ENCODE measurements at regions not wholly inside any gene's neighbourhood (a gene's known extent, or its start where the extent isn't known, plus 50 kb on each side); places are given as distances from the start of the nearest gene placed in this dataset.

GRCh38 chr20:39445095-39445494, 483.0 kb downstream of the DHX35 start:
- Mint-ChIP-seq H3K9me3 (peaks cover 0 to 11% of the 10 kb centered on the region in 2 donors), H3K27ac (no peak overlapping the region), H3K4me1 (ENCODE audit: low read depth in 2 of 2) (no peaks in the 10 kb centered on the region), H3K27me3 (no peaks in the 10 kb centered on the region), H3K36me3 (ENCODE audit: insufficient read depth) (no peaks in the 10 kb centered on the region), H3K4me3 (no peak overlapping the region)
- no peak for DNase-seq
- ATAC-seq (replicated peaks): no peak

GRCh38 chr20:39433466-39433865, 471.3 kb downstream of the DHX35 start:
- H3K36me3 Mint-ChIP-seq (ENCODE audit: insufficient read depth): no peaks in the 10 kb centered on the region
- no peak overlapping the region for H3K4me3 Mint-ChIP-seq
- H3K27ac Mint-ChIP-seq: no peak overlapping the region
- DNase-seq (no peak), ATAC-seq (replicated peaks) (no peak)
- no peaks in the 10 kb centered on the region for H3K27me3 Mint-ChIP-seq
- peaks cover 4 to 7% of the 10 kb centered on the region in 2 donors for H3K9me3 Mint-ChIP-seq
- no peaks in the 10 kb centered on the region for H3K4me1 Mint-ChIP-seq (ENCODE audit: low read depth in 2 of 2)

- ATAC-seq (replicated peaks) (no peak), DNase-seq (no peak)
- H3K9me3 Mint-ChIP-seq: peaks cover 3 to 7% of the 10 kb centered on the region in 2 donors
- H3K4me1 Mint-ChIP-seq (ENCODE audit: low read depth in 2 of 2): no peaks in the 10 kb centered on the region
- no peak overlapping the region for H3K4me3 Mint-ChIP-seq
- H3K36me3 Mint-ChIP-seq (ENCODE audit: insufficient read depth): no peaks in the 10 kb centered on the region
- no peak overlapping the region for H3K27ac Mint-ChIP-seq
- no peaks in the 10 kb centered on the region for H3K27me3 Mint-ChIP-seq
These were observed 469.1 kb downstream of the DHX35 start for GRCh38 chr20:39431091-39431880.

GRCh38 chr20:39429726-39430125, 467.6 kb downstream of the DHX35 start:
- Mint-ChIP-seq H3K4me3 (no peak overlapping the region), H3K9me3 (peaks cover 3 to 7% of the 10 kb centered on the region in 2 donors), H3K36me3 (ENCODE audit: insufficient read depth) (no peaks in the 10 kb centered on the region), H3K27me3 (no peaks in the 10 kb centered on the region), H3K27ac (no peak overlapping the region), H3K4me1 (ENCODE audit: low read depth in 2 of 2) (no peaks in the 10 kb centered on the region)
- no peak for ATAC-seq (replicated peaks)
- DNase-seq: no peak

GRCh38 chr20:39424962-39425678, 463.0 kb downstream of the DHX35 start:
- Mint-ChIP-seq H3K4me3 (no peak overlapping the region), H3K9me3 (peaks cover 0 to 1% of the 10 kb centered on the region in 2 donors), H3K36me3 (ENCODE audit: insufficient read depth) (peaks cover 4% of the 10 kb centered on the region), H3K4me1 (ENCODE audit: low read depth in 2 of 2) (no peaks in the 10 kb centered on the region), H3K27me3 (peaks cover 0 to 9% of the 10 kb centered on the region in 2 donors), H3K27ac (no peak overlapping the region)
- ATAC-seq (replicated peaks) (no peak), DNase-seq (no peak)

GRCh38 chr20:39421571-39422105, 459.5 kb downstream of the DHX35 start:
- H3K27me3 Mint-ChIP-seq: peaks cover 0 to 9% of the 10 kb centered on the region in 2 donors
- ATAC-seq (replicated peaks) (no peak), DNase-seq (no peak)
- no peaks in the 10 kb centered on the region for H3K4me1 Mint-ChIP-seq (ENCODE audit: low read depth in 2 of 2)
- H3K27ac Mint-ChIP-seq: no peak overlapping the region
- peaks cover 4% of the 10 kb centered on the region for H3K36me3 Mint-ChIP-seq (ENCODE audit: insufficient read depth)
- peaks cover 0 to 1% of the 10 kb centered on the region in 2 donors for H3K9me3 Mint-ChIP-seq
- no peak overlapping the region for H3K4me3 Mint-ChIP-seq

GRCh38 chr20:39412091-39412490, 449.9 kb downstream of the DHX35 start:
- Mint-ChIP-seq H3K27ac (no peak overlapping the region), H3K4me1 (ENCODE audit: low read depth in 2 of 2) (no peaks in the 10 kb centered on the region), H3K4me3 (no peak overlapping the region), H3K27me3 (no peaks in the 10 kb centered on the region), H3K9me3 (peaks cover 0 to 2% of the 10 kb centered on the region in 2 donors), H3K36me3 (ENCODE audit: insufficient read depth) (no peaks in the 10 kb centered on the region)
- ATAC-seq (replicated peaks) (no peak), DNase-seq (no peak)

GRCh38 chr20:39399463-39399862, 437.3 kb downstream of the DHX35 start:
- no peak overlapping the region for H3K27ac Mint-ChIP-seq
- H3K9me3 Mint-ChIP-seq: no peaks in the 10 kb centered on the region
- H3K36me3 Mint-ChIP-seq (ENCODE audit: insufficient read depth): no peaks in the 10 kb centered on the region
- peaks cover 7 to 10% of the 10 kb centered on the region in 2 donors for H3K27me3 Mint-ChIP-seq
- H3K4me1 Mint-ChIP-seq (ENCODE audit: low read depth in 2 of 2): no peaks in the 10 kb centered on the region
- no peak for DNase-seq
- no peak overlapping the region for H3K4me3 Mint-ChIP-seq
- no peak for ATAC-seq (replicated peaks)

GRCh38 chr20:39398656-39399055, 436.5 kb downstream of the DHX35 start:
- Mint-ChIP-seq H3K27me3 (peaks cover 7 to 10% of the 10 kb centered on the region in 2 donors), H3K9me3 (no peaks in the 10 kb centered on the region), H3K27ac (no peak overlapping the region), H3K4me1 (ENCODE audit: low read depth in 2 of 2) (no peaks in the 10 kb centered on the region), H3K4me3 (no peak overlapping the region), H3K36me3 (ENCODE audit: insufficient read depth) (no peaks in the 10 kb centered on the region)
- ATAC-seq (replicated peaks) (no peak), DNase-seq (no peak)

GRCh38 chr20:39397646-39398045, 435.5 kb downstream of the DHX35 start:
- ATAC-seq (replicated peaks): no peak
- Mint-ChIP-seq H3K27ac (no peak overlapping the region), H3K9me3 (no peaks in the 10 kb centered on the region), H3K36me3 (ENCODE audit: insufficient read depth) (no peaks in the 10 kb centered on the region), H3K4me3 (no peak overlapping the region), H3K4me1 (ENCODE audit: low read depth in 2 of 2) (no peaks in the 10 kb centered on the region), H3K27me3 (peaks cover 7 to 10% of the 10 kb centered on the region in 2 donors)
- DNase-seq: no peak

- ATAC-seq (replicated peaks) (no peak), DNase-seq (no peak)
- Mint-ChIP-seq H3K4me1 (ENCODE audit: low read depth in 2 of 2) (no peaks in the 10 kb centered on the region), H3K36me3 (ENCODE audit: insufficient read depth) (no peaks in the 10 kb centered on the region), H3K27me3 (peaks cover 10 to 11% of the 10 kb centered on the region in 2 donors), H3K9me3 (no peaks in the 10 kb centered on the region), H3K4me3 (no peak overlapping the region), H3K27ac (no peak overlapping the region)
These were observed 433.5 kb downstream of the DHX35 start for GRCh38 chr20:39395478-39396291.

GRCh38 chr20:39394461-39394860, 432.3 kb downstream of the DHX35 start:
- H3K27ac Mint-ChIP-seq: no peak overlapping the region
- DNase-seq (no peak), ATAC-seq (replicated peaks) (no peak)
- peaks cover 10 to 13% of the 10 kb centered on the region in 2 donors for H3K27me3 Mint-ChIP-seq
- H3K36me3 Mint-ChIP-seq (ENCODE audit: insufficient read depth): no peaks in the 10 kb centered on the region
- no peak overlapping the region for H3K4me3 Mint-ChIP-seq
- no peaks in the 10 kb centered on the region for H3K9me3 Mint-ChIP-seq
- H3K4me1 Mint-ChIP-seq (ENCODE audit: low read depth in 2 of 2): no peaks in the 10 kb centered on the region

GRCh38 chr20:39390186-39390585, 428.0 kb downstream of the DHX35 start:
- DNase-seq (no peak), ATAC-seq (replicated peaks) (no peak)
- Mint-ChIP-seq H3K27ac (no peak overlapping the region), H3K27me3 (peaks cover 4 to 9% of the 10 kb centered on the region in 2 donors), H3K4me1 (ENCODE audit: low read depth in 2 of 2) (no peaks in the 10 kb centered on the region), H3K36me3 (ENCODE audit: insufficient read depth) (no peaks in the 10 kb centered on the region), H3K9me3 (no peaks in the 10 kb centered on the region), H3K4me3 (no peak overlapping the region)
